Stimulated activated CD8-positive, alpha-beta memory T cell treated with anti-CD3 and anti-CD28 coated beads, Interleukin-4, amount 100 ng/mL, for 4 hours (primary cell): ENCODE measurements at regions not wholly inside any gene's neighbourhood (a gene's known extent, or its start where the extent isn't known, plus 50 kb on each side); places are given as distances from the start of the nearest gene placed in this dataset.

Experiments
- DNase-seq, 2 donors: peaks; one replicate each; pipeline ENCODE4 v3.0.0-alpha.2; 2020; ENCODE audit warnings: low read depth in 2 of 2, low spot score in 1 of 2

GRCh38 chr5:42337607-42338006 lies 85.6 kb upstream of the GHR start:
- DNase-seq: no peak

- no peak for DNase-seq
Observed at GRCh38 chr5:42338136-42338535, 85.1 kb upstream of the GHR start.

GRCh38 chr5:42349163-42349562 lies 74.1 kb upstream of the GHR start:
- DNase-seq: no peak

GRCh38 chr5:42351956-42352355 lies 71.3 kb upstream of the GHR start:
- no peak for DNase-seq

GRCh38 chr5:42360056-42360455 lies 63.2 kb upstream of the GHR start:
- no peak for DNase-seq

GRCh38 chr5:42360616-42361314 lies 62.5 kb upstream of the GHR start:
- DNase-seq: no peak

- DNase-seq: no peak
Observed at GRCh38 chr5:42361315-42361688, 61.9 kb upstream of the GHR start.

GRCh38 chr5:42366051-42366450 lies 57.2 kb upstream of the GHR start:
- no peak for DNase-seq
